GM10266 (cell line): ENCODE measurements at regions not wholly inside any gene's neighbourhood (a gene's known extent, or its start where the extent isn't known, plus 50 kb on each side); places are given as distances from the start of the nearest gene placed in this dataset.
"Not testable (repeated sequence)": the region's sequence is repeated elsewhere in the genome, so short reads cannot be mapped to it uniquely, and the experiment has no call there.

Experiments used
- DNase-seq: peaks from one replicate; pipeline ENCODE4 v3.0.0; 2012; ENCODE audit errors: extremely low spot score
- TF ChIP-seq, protein P1 (sequence below): IDR thresholded peaks from 2 replicates; pipeline ENCODE4 v1.5.1; 2012; ENCODE audit warnings: mild to moderate bottlenecking, low read depth; ENCODE audit not compliant: control insufficient read depth, insufficient read depth; ENCODE audit errors: missing control alignments

DNA sequence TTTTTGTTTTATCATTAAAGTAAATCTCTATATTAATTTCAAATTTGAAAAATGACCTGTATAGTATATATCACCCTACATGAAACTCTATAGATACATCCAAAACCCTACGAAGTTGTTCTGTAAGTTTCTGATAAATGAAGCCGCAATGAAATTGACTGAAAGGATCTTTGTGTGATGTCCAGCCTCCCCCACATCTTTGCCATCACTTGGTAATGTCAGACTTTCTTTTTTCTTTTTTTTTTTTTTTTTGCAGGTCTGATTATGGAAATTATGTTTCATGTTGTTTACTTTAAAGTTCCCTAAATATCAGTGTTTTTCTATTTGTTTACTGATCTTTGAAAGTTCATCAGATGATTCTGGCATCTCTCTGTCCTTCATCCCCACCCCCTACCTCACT lies 155.6 kb upstream of the CDH4 start:
- TF ChIP-seq, protein P1, sequence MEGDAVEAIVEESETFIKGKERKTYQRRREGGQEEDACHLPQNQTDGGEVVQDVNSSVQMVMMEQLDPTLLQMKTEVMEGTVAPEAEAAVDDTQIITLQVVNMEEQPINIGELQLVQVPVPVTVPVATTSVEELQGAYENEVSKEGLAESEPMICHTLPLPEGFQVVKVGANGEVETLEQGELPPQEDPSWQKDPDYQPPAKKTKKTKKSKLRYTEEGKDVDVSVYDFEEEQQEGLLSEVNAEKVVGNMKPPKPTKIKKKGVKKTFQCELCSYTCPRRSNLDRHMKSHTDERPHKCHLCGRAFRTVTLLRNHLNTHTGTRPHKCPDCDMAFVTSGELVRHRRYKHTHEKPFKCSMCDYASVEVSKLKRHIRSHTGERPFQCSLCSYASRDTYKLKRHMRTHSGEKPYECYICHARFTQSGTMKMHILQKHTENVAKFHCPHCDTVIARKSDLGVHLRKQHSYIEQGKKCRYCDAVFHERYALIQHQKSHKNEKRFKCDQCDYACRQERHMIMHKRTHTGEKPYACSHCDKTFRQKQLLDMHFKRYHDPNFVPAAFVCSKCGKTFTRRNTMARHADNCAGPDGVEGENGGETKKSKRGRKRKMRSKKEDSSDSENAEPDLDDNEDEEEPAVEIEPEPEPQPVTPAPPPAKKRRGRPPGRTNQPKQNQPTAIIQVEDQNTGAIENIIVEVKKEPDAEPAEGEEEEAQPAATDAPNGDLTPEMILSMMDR, result no peak
- DNase-seq, result no peak

DNA sequence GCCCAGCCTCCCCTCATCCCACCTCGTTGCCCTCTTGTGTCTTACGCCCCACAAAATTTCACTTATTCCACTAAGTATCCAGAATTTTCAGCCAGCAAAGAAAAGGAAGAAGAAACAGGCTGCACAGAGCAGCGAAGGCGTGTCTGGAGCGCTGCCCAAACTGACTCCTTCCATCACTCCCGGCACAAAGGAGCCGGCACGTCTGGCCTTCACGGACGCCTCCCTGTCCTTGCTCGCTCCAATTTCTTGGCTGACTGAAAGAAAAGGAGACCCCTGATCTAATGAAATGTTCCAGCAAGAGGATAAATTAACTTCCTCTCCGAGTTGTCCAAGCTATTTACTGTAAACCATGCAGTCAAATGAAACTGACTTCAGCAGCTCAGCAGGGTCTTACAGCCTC lies 152.3 kb upstream of the CDH4 start:
- TF ChIP-seq, protein P1, result no peak
- no peak for DNase-seq

DNA sequence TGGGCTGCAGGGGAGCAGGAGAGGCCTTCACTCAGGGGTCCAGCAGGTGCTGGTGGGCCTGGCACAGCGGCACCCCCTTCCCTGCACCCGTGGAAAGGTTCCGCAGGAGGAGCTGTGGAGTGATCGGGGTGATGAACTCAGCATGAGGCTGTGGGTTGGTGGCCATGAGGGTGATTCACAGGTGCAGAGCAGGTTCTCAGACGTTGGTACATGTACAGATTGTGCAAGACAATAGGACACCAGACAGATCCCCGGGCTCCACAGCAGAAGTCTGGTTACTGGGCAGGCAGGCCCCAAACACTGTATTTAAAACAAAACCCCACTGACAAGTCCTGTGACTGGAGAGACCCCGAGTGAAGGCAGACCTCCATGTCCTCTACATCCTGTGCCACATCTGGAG lies 151.6 kb upstream of the CDH4 start:
- TF ChIP-seq, protein P1, result no peak
- no peak for DNase-seq

DNA sequence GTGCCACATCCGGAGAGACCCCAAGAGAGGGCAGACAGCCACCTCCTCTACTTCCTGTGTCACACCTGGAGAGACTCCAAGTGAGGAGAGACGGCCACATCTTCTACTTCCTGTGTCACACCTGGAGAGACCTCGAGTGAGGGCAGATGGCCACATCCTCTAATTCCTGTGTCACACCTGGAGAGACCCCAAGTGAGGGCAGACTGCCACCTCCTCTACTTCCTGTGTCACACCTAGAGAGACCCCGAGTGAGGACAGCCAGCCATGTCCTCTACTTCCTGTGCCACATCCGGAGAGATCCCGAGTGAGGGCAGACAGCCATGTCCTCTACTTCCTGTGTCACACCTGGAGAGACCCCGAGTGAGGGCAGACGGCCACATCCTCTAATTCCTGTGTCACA lies 150.7 kb upstream of the CDH4 start:
- not testable (repeated sequence) for DNase-seq

DNA sequence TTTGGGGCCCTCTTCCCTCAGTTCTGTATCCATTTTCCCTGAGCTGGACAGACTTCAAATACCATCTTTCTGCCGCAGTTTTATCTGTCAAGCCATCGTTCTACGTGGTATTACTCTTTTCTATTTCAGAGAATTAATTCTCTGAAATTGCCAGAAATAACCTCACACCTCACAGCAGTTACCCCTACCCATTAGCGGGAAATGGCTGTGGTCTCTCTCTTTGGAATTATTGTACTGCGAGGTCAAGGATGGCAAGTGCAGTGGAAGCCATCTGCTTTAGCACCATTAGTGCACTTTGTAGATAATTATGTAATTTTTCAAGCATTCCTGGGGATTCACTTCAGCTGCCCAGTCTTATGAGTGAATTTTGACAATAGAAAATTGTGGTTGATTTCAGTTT lies 147.8 kb upstream of the CDH4 start:
- DNase-seq, result no peak
- TF ChIP-seq, protein P1, result no peak

DNA sequence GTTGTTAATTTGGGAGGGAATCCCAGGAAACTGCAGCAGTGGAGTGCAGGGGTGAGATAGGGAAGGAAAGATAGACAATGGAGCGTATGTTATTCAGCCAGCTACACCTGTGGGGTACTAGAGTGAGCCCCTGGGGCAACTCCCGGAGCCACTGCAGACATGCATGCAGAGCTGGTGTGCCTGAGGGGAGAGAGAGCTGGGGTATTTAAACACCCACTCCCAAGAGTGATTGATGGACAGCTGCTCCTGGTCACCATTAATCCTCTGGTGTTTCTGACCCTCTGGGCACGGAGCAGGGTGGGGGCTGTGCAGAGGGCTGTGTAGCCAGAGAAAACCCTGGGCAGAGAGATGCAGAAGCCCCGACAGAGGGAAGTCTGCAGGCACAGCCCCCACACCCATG lies 146.7 kb upstream of the CDH4 start:
- TF ChIP-seq, protein P1, result no peak
- DNase-seq, result no peak

DNA sequence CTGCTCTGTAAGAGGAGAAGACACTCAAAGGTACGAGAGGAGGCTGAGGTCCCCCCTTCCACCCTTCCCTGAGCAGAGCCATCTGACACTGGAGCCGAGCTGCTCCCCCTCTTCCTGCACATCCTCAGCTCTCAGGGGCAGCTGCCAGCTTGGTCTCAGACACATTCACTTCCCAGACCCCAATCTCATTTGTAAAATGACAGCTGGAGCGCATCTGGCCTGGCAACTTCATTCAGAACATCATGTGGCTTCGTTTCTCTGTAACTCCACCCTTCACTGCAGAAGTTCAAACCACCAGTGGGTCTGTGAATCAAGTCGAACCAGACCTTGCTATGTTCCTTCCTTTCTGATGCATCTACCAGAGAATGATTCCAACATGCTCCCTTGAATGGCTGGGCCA lies 145.6 kb upstream of the CDH4 start:
- TF ChIP-seq, protein P1, result no peak
- no peak for DNase-seq

DNA sequence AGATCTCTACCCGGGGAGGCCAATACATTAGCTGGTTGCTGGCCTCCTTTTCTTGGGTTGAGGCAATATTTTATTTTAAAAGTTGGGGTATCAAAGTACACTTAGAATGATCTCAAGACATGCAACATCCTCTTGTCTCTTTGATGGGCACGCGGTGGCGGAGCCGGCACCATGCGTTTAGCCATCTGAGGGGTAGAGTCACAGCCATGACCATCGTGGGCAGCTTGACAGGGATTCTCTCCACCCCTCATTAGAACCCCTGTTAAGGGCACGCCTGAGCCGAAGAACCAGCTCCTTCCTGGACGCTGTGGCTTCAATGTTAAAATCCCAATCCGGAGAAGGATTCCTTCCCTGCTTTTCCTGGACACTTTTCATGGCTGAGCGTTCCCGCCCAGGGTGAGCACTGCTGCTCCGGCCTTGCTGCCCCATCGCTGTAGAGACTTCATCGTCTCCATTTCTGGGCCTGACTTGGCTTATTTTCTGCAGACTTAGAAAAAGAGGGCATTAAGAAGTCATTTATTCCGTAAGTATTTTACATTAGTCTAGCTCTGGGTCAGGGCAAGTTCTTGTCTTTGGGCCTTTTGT lies 142.7 kb upstream of the CDH4 start:
- TF ChIP-seq, protein P1, result no peak
- no peak for DNase-seq
